ENCODE measurements at regions not wholly inside any gene's neighbourhood (a gene's known extent, or its start where the extent isn't known, plus 50 kb on each side); places are given as distances from the start of the nearest gene placed in this dataset.

GRCh38 chr20:12936020-12936419 is 72.8 kb upstream of the SPTLC3 start:
- Histone ChIP-seq H3K23me2 (ENCODE audit: low read depth, low read length) (no peaks in the 10 kb centered on the region), H4K20me1 (replicated peaks in 1 of 2; ENCODE audit: control insufficient read depth in 1 of 2, insufficient read depth in 2 of 2, low read length in 2 of 2) (no peaks in the 10 kb centered on the region), H3K9ac (replicated peaks in 1 of 4; ENCODE audit: extremely low read depth in 1 of 4, low read depth in 3 of 4, low read length in 3 of 4) (no peak overlapping the region), H2AFZ (ENCODE audit: low read length) (no peak overlapping the region), H3K56ac (replicated peaks; ENCODE audit: insufficient read length, low read depth, low read length) (no peak overlapping the region), H2BK15ac (ENCODE audit: low read length) (no peak overlapping the region), H4K91ac (replicated peaks; ENCODE audit: insufficient read length, low read length) (no peak overlapping the region), H3K27ac (ENCODE audit: low read depth, low read length) (no peak overlapping the region), H3K27me3 (replicated peaks in 1 of 4; ENCODE audit: control insufficient read depth in 3 of 4, extremely low read depth in 1 of 4, insufficient read depth in 3 of 4, low read length in 3 of 4) (no peaks in the 10 kb centered on the region), H4K8ac (ENCODE audit: extremely low read depth, insufficient read depth, low read length) (no peak overlapping the region), H3K4me2 (ENCODE audit: insufficient read depth in 1 of 2, low read depth in 2 of 2, low read length in 2 of 2) (no peak overlapping the region), H2BK20ac (ENCODE audit: low read length) (no peak overlapping the region), H4K5ac (ENCODE audit: insufficient read length, low read depth, low read length) (no peak overlapping the region), H3K79me1 (ENCODE audit: low read depth, low read length) (no peaks in the 10 kb centered on the region), H3K14ac (ENCODE audit: insufficient read length) (no peak overlapping the region), H2BK120ac (replicated peaks; ENCODE audit: low read depth, low read length) (no peak overlapping the region), H3K4me1 (replicated peaks in 1 of 4; ENCODE audit: control insufficient read depth in 3 of 4, insufficient read depth in 4 of 4, low read length in 3 of 4) (no peaks in the 10 kb centered on the region), H3K18ac (ENCODE audit: extremely low read depth, low read length) (no peak overlapping the region), H2BK5ac (ENCODE audit: low read depth, low read length) (no peak overlapping the region), H2BK12ac (ENCODE audit: low read depth, low read length) (no peak overlapping the region), H3K36me3 (ENCODE audit: control insufficient read depth in 2 of 4, insufficient read depth in 4 of 4, low read length in 3 of 4) (no peaks in the 10 kb centered on the region), H2AK5ac (ENCODE audit: low read depth, low read length) (no peak overlapping the region), H3K4me3 (ENCODE audit: extremely low read depth in 1 of 4, insufficient read depth in 2 of 4, low read depth in 3 of 4, low read length in 4 of 4) (no peak overlapping the region), H3K79me2 (ENCODE audit: control insufficient read depth in 1 of 2, insufficient read depth in 2 of 2, low read length in 2 of 2) (no peaks in the 10 kb centered on the region), H3K9me3 (ENCODE audit: insufficient read depth in 2 of 2, low read depth in 1 of 2, low read length in 1 of 2) (peaks cover 0 to 2% of the 10 kb centered on the region in 2 experiments; a peak in 1 of 4 replicates), H3K4ac (replicated peaks; ENCODE audit: insufficient read length, low read depth, low read length) (no peak overlapping the region), H3K23ac (ENCODE audit: insufficient read length) (no peak overlapping the region)
- FAIRE-seq (no peak), DNase-seq (ENCODE audit: low read depth in 1 of 2, low spot score in 2 of 2) (no peak)
- ChIA-PET CTCF (ENCODE audit: partially characterized antibody) (interaction anchor here (4.1 kb wide), 1 partner anchor 11 kb away, joined by 24 read pairs; no protein-coding TSS in a partner anchor), POLR2A (ENCODE audit: partially characterized antibody) (no interaction called here)
- no peak for TF ChIP-seq CEBPB (IDR thresholded peaks at IDR 0.05; ENCODE audit: low read depth, low read length)
- TF ChIP-seq MAX (IDR thresholded peaks at IDR 0.05) = peak; percentile 57
- no peak for TF ChIP-seq CTCF (IDR thresholded peaks at IDR 0.05; ENCODE audit: control extremely low read depth in 1 of 3, insufficient read depth in 1 of 3, low read depth in 1 of 3, low read length in 3 of 3)
- 84% methylated on average over 5 of the region's 5 CpGs; no CpG with 5 or more reads in 1 of the 2 experiments for WGBS, 2 experiments (ENCODE audit: extremely low coverage in 1 of 2, insufficient coverage in 1 of 2, insufficient read length in 1 of 2, insufficient replicate concordance in 2 of 2, low coverage in 1 of 2, low lambda C conversion rate in 2 of 2, missing lambda C conversion rate in 1 of 2)

Data from H1 (cell line).